GM23248 (cell line): ENCODE measurements at regions not wholly inside any gene's neighbourhood (a gene's known extent, or its start where the extent isn't known, plus 50 kb on each side); places are given as distances from the start of the nearest gene placed in this dataset.

ENCODE experiments used
- DNase-seq: peaks from one replicate; pipeline ENCODE4 v3.0.0-alpha.2; 2015
- H2AFZ ChIP-seq: fragments of 200-600 bp; sonication (generic); 2 replicates; pipeline ENCODE4 v1.6.1; 2016; ENCODE audit warnings: antibody characterized with exemption
- H3F3A ChIP-seq: fragments of 200-600 bp; sonication (generic); 2 replicates; pipeline ENCODE4 v1.6.1; 2016; ENCODE audit warnings: mild to moderate bottlenecking, antibody characterized with exemption, mixed run types; ENCODE audit not compliant: insufficient read depth
- H3K27ac ChIP-seq: fragments of 200-600 bp; sonication (generic); 2 replicates; pipeline ENCODE4 v1.5.1; 2016; ENCODE audit warnings: mild to moderate bottlenecking
- H3K27me3 ChIP-seq: fragments of 200-600 bp; sonication (generic); replicated peaks from 2 replicates; pipeline ENCODE4 v1.6.1; 2016; ENCODE audit warnings: mild to moderate bottlenecking; ENCODE audit not compliant: insufficient read depth
- H3K36me3 ChIP-seq: fragments of 200-600 bp; sonication (generic); 2 replicates; pipeline ENCODE4 v1.6.1; 2016; ENCODE audit warnings: low read depth, mild to moderate bottlenecking
- H3K4me1 ChIP-seq: fragments of 200-600 bp; sonication (generic); 2 replicates; pipeline ENCODE4 v1.6.1; 2016; ENCODE audit warnings: mild to moderate bottlenecking; ENCODE audit not compliant: insufficient read depth
- H3K4me2 ChIP-seq: fragments of 200-600 bp; sonication (generic); one replicate; pipeline ENCODE4 v1.6.1; 2016; ENCODE audit warnings: mild to moderate bottlenecking; ENCODE audit not compliant: unreplicated experiment
- H3K4me3 ChIP-seq: fragments of 200-600 bp; sonication (generic); 2 replicates; pipeline ENCODE4 v1.5.1; 2016; ENCODE audit warnings: mild to moderate bottlenecking
- H3K79me2 ChIP-seq: fragments of 200-600 bp; sonication (generic); 2 replicates; pipeline ENCODE4 v1.6.1; 2016; ENCODE audit warnings: mild to moderate bottlenecking; ENCODE audit not compliant: insufficient read depth
- H3K9ac ChIP-seq: fragments of 200-600 bp; sonication (generic); 2 replicates; pipeline ENCODE4 v1.6.1; 2016; ENCODE audit warnings: mild to moderate bottlenecking
- H3K9me2 ChIP-seq: fragments of 200-600 bp; sonication (generic); 2 replicates; pipeline ENCODE4 v1.6.1; 2016; ENCODE audit warnings: mixed run types, mild to moderate bottlenecking, moderate library complexity; ENCODE audit not compliant: insufficient read depth
- H3K9me3 ChIP-seq: fragments of 200-600 bp; sonication (generic); one replicate; pipeline ENCODE4 v1.6.1; 2017; ENCODE audit warnings: low read depth
- H4K20me1 ChIP-seq: fragments of 200-600 bp; sonication (generic); 2 replicates; pipeline ENCODE4 v1.6.0; 2016; ENCODE audit not compliant: insufficient read depth
- EZH2 ChIP-seq: fragments of 200-600 bp; sonication (generic); IDR thresholded peaks from 2 replicates; pipeline ENCODE4 v1.6.1; 2018; ENCODE audit warnings: antibody characterized with exemption, mild to moderate bottlenecking; ENCODE audit not compliant: insufficient read depth, poor library complexity, severe bottlenecking
- EZH2phosphoT487 ChIP-seq: fragments of 200-600 bp; sonication (generic); IDR thresholded peaks from 2 replicates; pipeline ENCODE4 v1.6.1; 2018; ENCODE audit warnings: antibody characterized with exemption, moderate library complexity, mild to moderate bottlenecking, low read depth; ENCODE audit not compliant: insufficient read depth
- WGBS, 2 experiments: methylation state at CpG; one replicate each; pipeline ENCODE4 v1.1.6; 2015 to 2017; ENCODE audit warnings: low lambda C conversion rate in 2 of 2, low coverage in 1 of 2; ENCODE audit errors: missing lambda C conversion rate in 2 of 2; 5-methylcytosine and 5-hydroxymethylcytosine counted together
- in situ Hi-C: fragments of 300-500 bp; cut with MboI; formaldehyde crosslinking; loops from 2 replicates; pipeline ENCODE4 v1.15.0; 2020

GRCh38 chrX:7201496-7201895 lies 53.5 kb upstream of the PUDP start:
- H3K9ac ChIP-seq = no peak overlapping the region
- no peaks in the 10 kb centered on the region for H3K9me3 ChIP-seq
- H3K27ac ChIP-seq = no peak overlapping the region
- 86 to 88% methylated on average over 3 to 4 of the region's 4 CpGs for WGBS, 2 experiments
- H4K20me1 ChIP-seq = no peaks in the 10 kb centered on the region
- no peaks in the 10 kb centered on the region for H3K4me1 ChIP-seq
- H2AFZ ChIP-seq = no peak overlapping the region
- no peaks in the 10 kb centered on the region for H3F3A ChIP-seq
- no peak overlapping the region for H3K4me2 ChIP-seq
- TF ChIP-seq EZH2phosphoT487 = no peak
- no peak for TF ChIP-seq EZH2
- H3K36me3 ChIP-seq = no peaks in the 10 kb centered on the region
- no peaks in the 10 kb centered on the region for H3K79me2 ChIP-seq
- DNase-seq = no peak
- H3K4me3 ChIP-seq = no peak overlapping the region
- no peaks in the 10 kb centered on the region for H3K9me2 ChIP-seq
- H3K27me3 ChIP-seq = no peaks in the 10 kb centered on the region
- in situ Hi-C loops = no loop called here

- Histone ChIP-seq H3K36me3 (no peaks in the 10 kb centered on the region), H3K4me3 (no peak overlapping the region), H3F3A (no peaks in the 10 kb centered on the region), H4K20me1 (no peaks in the 10 kb centered on the region), H3K9me2 (no peaks in the 10 kb centered on the region), H3K27me3 (no peaks in the 10 kb centered on the region), H3K9ac (no peak overlapping the region), H3K27ac (no peak overlapping the region), H2AFZ (no peak overlapping the region), H3K4me1 (no peaks in the 10 kb centered on the region), H3K79me2 (no peaks in the 10 kb centered on the region), H3K4me2 (no peak overlapping the region), H3K9me3 (no peaks in the 10 kb centered on the region)
- 59 to 62% methylated on average over 5 of the region's 5 CpGs for WGBS, 2 experiments
- no peak for DNase-seq
- TF ChIP-seq EZH2phosphoT487 (no peak), EZH2 (no peak)
- in situ Hi-C loops = no loop called here
These were observed 50.5 kb upstream of the PUDP start for GRCh38 chrX:7198499-7198898.
